ENCODE measurements at regions not wholly inside any gene's neighbourhood (a gene's known extent, or its start where the extent isn't known, plus 50 kb on each side); places are given as distances from the start of the nearest gene placed in this dataset.

GRCh38 chr21:35857095-35857494 lies 203.2 kb downstream of the SETD4 start:
- TF ChIP-seq CTCF (IDR thresholded peaks at IDR 0.05) (no peak), POLR2A (IDR thresholded peaks at IDR 0.05) (no peak)

Measured in thyroid gland (tissue), 4 donors.